Astrocyte of the spinal cord (primary cell): ENCODE measurements at regions not wholly inside any gene's neighbourhood (a gene's known extent, or its start where the extent isn't known, plus 50 kb on each side); places are given as distances from the start of the nearest gene placed in this dataset.

Experiments
- DNase-seq: peaks from one replicate; pipeline ENCODE4 v3.0.0; 2011; ENCODE audit warnings: low read depth, low spot score
- H3K4me3 ChIP-seq: 2 replicates; pipeline ENCODE4 v1.5.1; 2011; ENCODE audit warnings: low read depth, mild to moderate bottlenecking, low read length, moderate library complexity
- CTCF ChIP-seq: IDR thresholded peaks from 2 replicates; pipeline ENCODE4 v1.5.1; 2012; ENCODE audit warnings: low read depth, mild to moderate bottlenecking, low read length, inconsistent platforms
- in situ Hi-C: cut with HindIII; loops from 2 replicates; pipeline ENCODE4 v1.10.0; 2017; ENCODE audit warnings: low sequenced_read_pairs

GRCh38 chr2:143975216-143975615 lies 544.7 kb downstream of the ZEB2 start:
- in situ Hi-C loops = no loop called here
- no peak for DNase-seq
- TF ChIP-seq CTCF = no peak
- H3K4me3 ChIP-seq = no peak overlapping the region

- in situ Hi-C loops = no loop called here
- no peak for DNase-seq
- no peak for TF ChIP-seq CTCF
- H3K4me3 ChIP-seq = no peak overlapping the region
These were observed 545.7 kb downstream of the ZEB2 start for GRCh38 chr2:143974262-143974661.

- in situ Hi-C loops = no loop called here
- H3K4me3 ChIP-seq = no peak overlapping the region
- TF ChIP-seq CTCF = no peak
- no peak for DNase-seq
These were observed 551.1 kb downstream of the ZEB2 start for GRCh38 chr2:143968860-143969259.

GRCh38 chr2:143968360-143968759 lies 551.6 kb downstream of the ZEB2 start:
- in situ Hi-C loops = no loop called here
- TF ChIP-seq CTCF = no peak
- DNase-seq = no peak
- H3K4me3 ChIP-seq = no peak overlapping the region

GRCh38 chr2:143965493-143966164 lies 554.3 kb downstream of the ZEB2 start:
- no peak for TF ChIP-seq CTCF
- DNase-seq = no peak
- in situ Hi-C loops = no loop called here
- no peak overlapping the region for H3K4me3 ChIP-seq

- no peak for DNase-seq
- no peak overlapping the region for H3K4me3 ChIP-seq
- in situ Hi-C loops = no loop called here
These were observed 555.0 kb downstream of the ZEB2 start for GRCh38 chr2:143964891-143965290.

More at GRCh38 chr2:143964891-143965290, 555.0 kb downstream of the ZEB2 start:
- TF ChIP-seq CTCF = no peak
